ENCODE measurements at regions not wholly inside any gene's neighbourhood (a gene's known extent, or its start where the extent isn't known, plus 50 kb on each side); places are given as distances from the start of the nearest gene placed in this dataset.

GRCh38 chr3:153885359-153885758, 235.8 kb upstream of the ARHGEF26 start:
- TF ChIP-seq POLR2A (IDR thresholded peaks at IDR 0.05; ENCODE audit: low read depth, low read length): no peak
- no peak for TF ChIP-seq POLR2AphosphoS5 (IDR thresholded peaks at IDR 0.05; ENCODE audit: low read depth, low read length)
- TF ChIP-seq TAF1 (IDR thresholded peaks at IDR 0.05; ENCODE audit: borderline replicate concordance, low read depth, low read length): no peak
